ENCODE measurements at regions not wholly inside any gene's neighbourhood (a gene's known extent, or its start where the extent isn't known, plus 50 kb on each side); places are given as distances from the start of the nearest gene placed in this dataset.
A peak's percentile ranks its signal among the peaks of the same experiment; 100 is the strongest.
"Not testable (repeated sequence)": the region's sequence is repeated elsewhere in the genome, so short reads cannot be mapped to it uniquely, and the experiment has no call there.

DNA sequence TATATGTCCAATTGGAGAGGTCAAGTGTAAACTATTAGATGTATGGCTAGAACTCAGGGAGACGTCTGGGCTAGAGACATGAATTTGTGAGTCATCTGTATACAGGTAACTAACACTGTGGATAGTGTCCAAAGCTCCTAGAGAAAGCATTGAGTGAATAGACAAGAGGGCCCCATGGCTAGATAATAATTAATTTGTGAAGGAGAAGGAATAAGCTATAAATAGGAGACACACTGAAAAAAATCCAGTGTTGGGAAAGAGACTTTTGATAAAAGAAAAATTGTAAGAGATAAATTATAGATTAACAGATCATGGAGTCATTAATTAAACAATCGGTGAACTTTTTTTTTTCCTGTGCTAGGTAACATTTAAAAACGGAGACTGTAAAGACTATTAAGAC, 326.6 kb upstream of the PRICKLE1 start:
- DNase-seq (ENCODE audit: low spot score) = no peak

- DNase-seq (ENCODE audit: low spot score) = no peak
Observed at GRCh38 chr12:42915426-42915825, 325.9 kb upstream of the PRICKLE1 start.

GRCh38 chr12:42912367-42912766, 322.8 kb upstream of the PRICKLE1 start:
- DNase-seq (ENCODE audit: low spot score) = no peak

- DNase-seq (ENCODE audit: low spot score) = no peak
Observed at GRCh38 chr12:42910656-42911055, 321.1 kb upstream of the PRICKLE1 start.

DNA sequence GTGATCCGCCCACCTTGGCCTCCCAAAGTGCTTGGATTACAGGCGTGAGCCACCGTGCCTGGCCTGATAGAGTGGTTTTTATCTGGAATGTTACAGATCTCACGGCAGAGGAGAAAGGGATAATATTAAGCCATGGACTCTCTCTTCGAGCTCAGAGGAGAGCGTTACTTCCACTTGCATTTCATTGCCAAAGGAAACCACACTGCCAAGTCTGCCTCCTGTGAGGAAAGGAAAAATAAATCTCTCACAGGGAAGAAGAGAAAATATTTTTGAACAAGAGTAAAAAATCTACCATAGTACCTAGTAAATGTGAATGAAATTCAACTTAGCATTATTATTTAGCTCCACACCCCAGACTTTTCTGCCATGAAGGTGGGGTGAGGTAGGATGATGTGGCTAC, 319.2 kb upstream of the PRICKLE1 start:
- DNase-seq (ENCODE audit: low spot score) = no peak

DNA sequence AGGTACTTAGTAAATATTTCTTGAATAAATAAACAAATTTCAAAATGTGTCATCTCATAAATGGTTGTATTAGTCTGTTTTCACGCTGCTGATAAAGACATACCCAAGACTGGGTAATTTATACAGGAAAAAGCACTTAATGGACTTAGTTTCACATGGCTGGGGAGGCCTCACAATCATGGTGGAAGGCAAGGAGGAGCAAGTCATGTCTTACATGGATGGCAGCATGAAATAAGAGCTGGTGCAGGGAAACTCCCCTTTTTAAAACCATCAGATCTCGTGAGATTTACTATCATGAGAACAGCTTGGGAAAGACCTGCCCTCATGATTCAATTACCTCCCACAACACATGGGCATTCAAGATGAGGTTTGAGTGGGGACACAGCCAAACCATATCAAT, 317.3 kb upstream of the PRICKLE1 start:
- DNase-seq (ENCODE audit: low spot score) = not testable (repeated sequence)

DNA sequence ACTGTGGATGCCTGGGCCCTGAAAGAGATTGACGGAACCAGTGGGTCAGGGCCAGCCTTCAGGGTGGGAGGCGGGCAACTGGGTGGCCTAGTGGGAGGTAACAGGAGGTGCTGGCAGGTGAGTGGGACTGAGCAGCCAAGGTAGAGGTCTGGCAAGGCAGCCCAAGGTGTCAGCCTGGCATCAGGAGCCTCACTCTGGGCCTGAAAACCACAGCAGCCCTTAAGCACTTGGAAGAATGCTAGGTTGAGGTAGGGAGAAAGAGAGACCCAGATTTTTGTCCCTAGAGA, 315.8 kb upstream of the PRICKLE1 start:
- no peak for DNase-seq (ENCODE audit: low spot score)

- peak; percentile 97 for DNase-seq (ENCODE audit: low spot score)
Observed at GRCh38 chr12:42904683-42905418, 315.3 kb upstream of the PRICKLE1 start.

DNA sequence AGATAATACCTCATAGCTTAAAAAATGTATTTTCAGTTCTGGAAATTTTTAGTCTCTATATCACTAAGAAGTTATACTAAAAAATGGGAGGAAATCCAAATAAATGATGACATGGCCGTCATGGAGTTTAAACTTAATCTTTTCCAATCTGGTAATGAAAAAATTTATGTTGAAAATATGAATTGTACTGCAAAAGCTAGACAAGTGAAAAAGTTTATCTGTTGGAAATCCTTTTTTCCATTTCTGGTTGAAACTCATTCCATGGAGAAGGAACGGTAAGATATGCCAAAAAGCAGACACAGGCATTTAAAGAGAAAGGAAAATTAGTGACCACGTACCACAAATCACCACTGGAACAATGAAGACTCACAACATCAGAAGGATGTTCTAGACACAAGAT, 314.2 kb upstream of the PRICKLE1 start:
- DNase-seq (ENCODE audit: low spot score) = no peak

DNA sequence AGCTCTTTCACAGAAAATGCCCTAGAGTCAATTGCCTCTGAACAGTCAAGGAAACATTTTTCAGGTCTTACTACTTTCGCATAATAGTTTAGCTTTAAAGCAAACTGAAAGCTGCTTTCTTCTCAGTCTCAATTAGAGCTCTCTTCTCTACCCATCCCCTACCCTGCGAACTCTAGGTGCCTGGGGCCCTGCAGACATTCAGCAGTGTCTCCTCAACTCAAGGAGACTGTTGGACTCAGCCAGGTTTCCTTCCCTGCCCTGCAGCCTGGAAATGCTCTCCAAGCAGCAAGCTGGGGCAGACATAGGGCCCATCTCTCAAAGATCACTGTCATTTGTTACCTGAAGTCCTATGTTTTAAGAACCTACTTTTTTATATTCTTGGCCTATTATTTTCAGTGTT, 312.5 kb upstream of the PRICKLE1 start:
- DNase-seq (ENCODE audit: low spot score) = no peak

- peak; percentile 24 for DNase-seq (ENCODE audit: low spot score)
Observed at GRCh38 chr12:42893803-42894202, 304.3 kb upstream of the PRICKLE1 start.

GRCh38 chr12:42892702-42893551, 303.4 kb upstream of the PRICKLE1 start:
- DNase-seq (ENCODE audit: low spot score) = no peak

GRCh38 chr12:42887657-42888056, 298.1 kb upstream of the PRICKLE1 start:
- no peak for DNase-seq (ENCODE audit: low spot score)

- DNase-seq (ENCODE audit: low spot score) = no peak
Observed at GRCh38 chr12:42886160-42886559, 296.6 kb upstream of the PRICKLE1 start.

DNA sequence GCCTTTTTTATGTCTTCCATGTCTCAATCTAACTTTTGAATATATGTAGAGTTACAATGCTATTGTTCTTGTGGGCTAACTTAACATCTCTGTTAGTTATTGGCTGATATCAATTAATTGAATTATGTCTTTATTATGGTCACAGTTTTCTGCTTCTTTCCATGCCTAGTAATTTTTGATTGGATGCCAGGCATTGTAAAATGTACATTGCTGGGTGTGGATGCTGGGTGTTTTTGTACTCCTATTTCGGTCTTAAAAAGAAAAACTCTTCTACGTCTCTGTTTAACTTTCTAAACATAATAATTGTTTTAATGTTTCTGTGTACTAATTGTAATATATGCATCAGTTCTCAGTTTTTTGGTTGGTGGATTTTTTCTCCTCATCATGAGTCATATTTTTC, 296.1 kb upstream of the PRICKLE1 start:
- no peak for DNase-seq (ENCODE audit: low spot score)

DNA sequence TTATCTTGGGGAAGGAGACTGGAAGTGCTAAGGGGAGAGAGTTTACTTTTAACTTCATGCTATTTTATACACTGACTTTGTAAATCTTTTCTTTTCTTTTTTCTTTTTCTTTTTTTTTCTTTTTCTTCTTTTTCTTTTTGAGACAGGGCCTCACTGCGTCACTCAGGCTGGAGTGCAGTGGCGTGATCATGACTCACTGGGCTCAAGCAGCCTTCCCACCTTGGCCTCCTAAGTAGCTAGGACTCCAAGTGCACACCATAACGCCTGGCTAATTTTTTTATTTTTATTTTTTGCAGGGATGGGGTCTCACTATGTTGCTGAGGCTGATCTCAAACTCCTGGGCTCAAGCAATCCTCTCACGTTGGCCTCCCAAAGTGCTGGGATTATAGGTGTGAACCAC, 294.6 kb upstream of the PRICKLE1 start:
- DNase-seq (ENCODE audit: low spot score) = no peak

GRCh38 chr12:42873401-42873800, 283.9 kb upstream of the PRICKLE1 start:
- no peak for DNase-seq (ENCODE audit: low spot score)

- no peak for DNase-seq (ENCODE audit: low spot score)
Observed at GRCh38 chr12:42871816-42872215, 282.3 kb upstream of the PRICKLE1 start.

GRCh38 chr12:42868291-42868690, 278.7 kb upstream of the PRICKLE1 start:
- no peak for DNase-seq (ENCODE audit: low spot score)

DNA sequence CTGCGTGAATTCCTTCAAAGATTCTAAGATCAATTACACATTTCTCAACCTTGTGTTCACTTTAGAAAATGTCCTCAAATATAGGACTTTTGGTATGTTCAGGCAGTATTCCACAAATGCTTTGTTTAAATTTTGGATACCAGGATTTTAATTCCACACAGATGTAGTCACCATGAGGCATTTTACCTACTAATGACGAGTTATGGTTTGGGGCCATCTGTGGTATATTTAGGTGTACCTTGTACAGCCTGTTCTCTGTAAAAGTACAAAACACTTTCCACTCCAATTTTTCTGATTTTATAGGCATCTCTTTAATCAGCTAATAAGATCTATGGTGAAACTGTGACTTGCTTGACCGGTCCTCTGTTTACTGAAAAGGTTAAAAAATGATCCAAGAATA, 275.7 kb upstream of the PRICKLE1 start:
- no peak for DNase-seq (ENCODE audit: low spot score)

DNA sequence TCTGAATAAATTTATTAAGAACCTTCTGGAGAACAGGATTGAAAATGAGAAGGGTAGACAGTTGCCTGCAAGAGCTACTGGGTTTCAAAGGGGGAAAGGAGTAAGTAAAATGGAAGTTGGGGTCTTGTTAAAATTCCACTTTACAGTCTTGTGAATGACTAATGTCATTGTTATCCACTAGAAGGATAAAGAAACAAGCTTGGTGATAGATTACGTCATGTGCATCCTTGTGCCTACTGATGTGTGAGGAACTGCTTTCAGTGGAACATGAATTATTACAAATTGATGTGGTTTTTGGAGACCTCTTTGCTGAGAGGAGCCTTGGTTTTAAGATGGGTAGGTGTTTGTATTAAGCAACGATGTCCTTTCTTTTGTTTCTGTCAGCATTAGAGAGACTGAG, 272.5 kb upstream of the PRICKLE1 start:
- DNase-seq (ENCODE audit: low spot score) = no peak

DNA sequence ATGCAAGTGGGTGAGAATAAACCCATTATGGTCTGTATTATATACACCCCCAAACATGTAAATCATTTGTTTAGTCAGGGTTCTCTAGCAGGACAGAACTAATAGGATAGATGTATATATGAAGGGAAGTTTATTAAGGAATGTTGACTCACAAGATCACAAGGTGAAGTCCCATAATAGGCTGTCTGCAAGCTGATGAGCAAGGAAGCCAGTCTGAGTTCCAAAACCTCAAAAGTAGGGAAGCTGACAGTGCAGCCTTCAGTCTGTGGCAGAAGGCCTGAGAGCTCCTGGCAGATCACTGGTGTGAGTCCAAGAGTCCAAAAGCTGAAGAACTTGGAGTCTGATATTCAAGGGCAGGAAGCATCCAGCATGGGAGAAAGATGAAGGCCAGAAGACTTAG, 270.8 kb upstream of the PRICKLE1 start:
- not testable (repeated sequence) for DNase-seq (ENCODE audit: low spot score)

- peak; percentile 5 for DNase-seq (ENCODE audit: low spot score)
Observed at GRCh38 chr12:42859612-42860011, 270.1 kb upstream of the PRICKLE1 start.

DNA sequence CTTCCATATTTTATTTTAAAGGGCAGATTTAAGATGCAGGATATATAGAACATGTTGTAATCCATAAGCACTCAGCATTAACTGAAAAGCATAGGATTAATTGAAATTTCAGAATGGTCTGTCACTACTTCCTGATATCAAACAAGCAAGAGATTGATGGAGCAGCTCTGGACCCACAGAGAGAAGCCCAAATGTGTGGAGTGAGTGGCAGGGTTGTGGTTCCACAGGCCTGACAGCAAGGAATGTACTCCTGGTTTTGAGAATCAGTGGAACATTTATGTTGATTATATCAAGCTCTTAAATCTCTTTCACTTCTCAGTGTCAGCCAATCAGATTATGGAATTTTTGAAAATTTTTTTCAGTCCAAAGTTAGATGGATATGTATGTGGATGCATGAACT, 267.6 kb upstream of the PRICKLE1 start:
- no peak for DNase-seq (ENCODE audit: low spot score)

All from pons (tissue), 1 donor.